GM23338 (cell line): ENCODE measurements at regions not wholly inside any gene's neighbourhood (a gene's known extent, or its start where the extent isn't known, plus 50 kb on each side); places are given as distances from the start of the nearest gene placed in this dataset.
A peak's percentile ranks its signal among the peaks of the same experiment; 100 is the strongest.

Experiments used
- ATAC-seq: fragments of 200-7000 bp; cut with Tn5 transposase; 3 replicates; pipeline ENCODE4 v1.9.1; 2020
- DNase-seq: peaks from one replicate; pipeline ENCODE4 v3.0.0-alpha.2; 2015; ENCODE audit warnings: low spot score
- H2AFZ ChIP-seq: fragments of 200-600 bp; sonication (generic); 2 replicates; pipeline ENCODE4 v1.8.0; 2016; ENCODE audit warnings: antibody characterized with exemption, mild to moderate bottlenecking, moderate library complexity
- H3F3A ChIP-seq: fragments of 200-600 bp; sonication (generic); replicated peaks from 2 replicates; pipeline ENCODE4 v1.8.0; 2017; ENCODE audit warnings: antibody characterized with exemption, mixed run types, low read depth
- H3K27ac ChIP-seq: fragments of 200-600 bp; sonication (generic); 2 replicates; pipeline ENCODE4 v1.6.1; 2016; ENCODE audit warnings: low read depth
- H3K27me3 ChIP-seq: fragments of 200-600 bp; sonication (generic); 2 replicates; pipeline ENCODE4 v1.8.0; 2016; ENCODE audit warnings: mild to moderate bottlenecking, mixed run types, moderate library complexity; ENCODE audit not compliant: insufficient read depth
- H3K36me3 ChIP-seq: fragments of 200-600 bp; sonication (generic); 2 replicates; pipeline ENCODE4 v1.8.0; 2016; ENCODE audit warnings: mild to moderate bottlenecking; ENCODE audit not compliant: insufficient read depth
- H3K4me1 ChIP-seq: fragments of 200-600 bp; sonication (generic); 2 replicates; pipeline ENCODE4 v1.8.0; 2016; ENCODE audit warnings: mild to moderate bottlenecking, moderate library complexity; ENCODE audit not compliant: insufficient read depth
- H3K4me2 ChIP-seq: fragments of 200-600 bp; sonication (generic); 2 replicates; pipeline ENCODE4 v1.7.1; 2017; ENCODE audit warnings: mixed run types
- H3K4me3 ChIP-seq: fragments of 200-600 bp; sonication (generic); 2 replicates; pipeline ENCODE4 v1.6.1; 2016; ENCODE audit warnings: mixed run types
- H3K79me2 ChIP-seq: fragments of 200-600 bp; sonication (generic); replicated peaks from 2 replicates; pipeline ENCODE4 v1.8.0; 2017; ENCODE audit warnings: mild to moderate bottlenecking; ENCODE audit not compliant: insufficient read depth
- H3K9me2 ChIP-seq: fragments of 200-600 bp; sonication (generic); 2 replicates; pipeline ENCODE4 v1.8.0; 2017; ENCODE audit not compliant: insufficient read depth
- H4K20me1 ChIP-seq: fragments of 200-600 bp; sonication (generic); replicated peaks from 2 replicates; pipeline ENCODE4 v1.8.0; 2017; ENCODE audit warnings: mild to moderate bottlenecking; ENCODE audit not compliant: insufficient read depth
- H3K27ac Mint-ChIP-seq: 2 replicates; pipeline ENCODE4 v1.8.0; 2020; ENCODE audit warnings: inconsistent platforms, mild to moderate bottlenecking, moderate library complexity, mixed read lengths
- H3K27me3 Mint-ChIP-seq: 3 replicates; pipeline ENCODE4 v1.8.0; 2022; ENCODE audit warnings: low read depth, mild to moderate bottlenecking, moderate library complexity, mixed read lengths, inconsistent platforms; ENCODE audit not compliant: insufficient read depth, poor library complexity
- H3K36me3 Mint-ChIP-seq: 3 replicates; pipeline ENCODE4 v1.8.0; 2021; ENCODE audit warnings: low read depth, mild to moderate bottlenecking, inconsistent platforms, moderate library complexity, mixed read lengths
- H3K4me1 Mint-ChIP-seq: 3 replicates; pipeline ENCODE4 v1.8.0; 2020; ENCODE audit warnings: mild to moderate bottlenecking, inconsistent platforms, mixed read lengths
- H3K4me3 Mint-ChIP-seq: 3 replicates; pipeline ENCODE4 v1.8.0; 2021; ENCODE audit warnings: moderate library complexity, mild to moderate bottlenecking, inconsistent platforms, mixed read lengths
- H3K9me3 Mint-ChIP-seq: 3 replicates; pipeline ENCODE4 v1.8.0; 2020; ENCODE audit warnings: moderate library complexity, mild to moderate bottlenecking, inconsistent platforms, mixed read lengths
- TF ChIP-seq, protein P1 (sequence below): fragments of 250-450 bp; sonication (Bioruptor Pico); IDR thresholded peaks from 2 replicates; pipeline ENCODE4 v1.5.0; 2020; ENCODE audit warnings: mild to moderate bottlenecking, moderate library complexity
- TF ChIP-seq, protein P2 (sequence below), 2 experiments: fragments of 200-600 bp in 1 of 2; sonication (generic) in 1 of 2; conservative IDR thresholded peaks; 2 replicates each; pipeline versions ENCODE4 v1.5.1 to v1.6.1; 2016 to 2017; ENCODE audit warnings: antibody characterized with exemption in 2 of 2, low read depth in 2 of 2, mild to moderate bottlenecking in 2 of 2, moderate library complexity in 1 of 2

DNA sequence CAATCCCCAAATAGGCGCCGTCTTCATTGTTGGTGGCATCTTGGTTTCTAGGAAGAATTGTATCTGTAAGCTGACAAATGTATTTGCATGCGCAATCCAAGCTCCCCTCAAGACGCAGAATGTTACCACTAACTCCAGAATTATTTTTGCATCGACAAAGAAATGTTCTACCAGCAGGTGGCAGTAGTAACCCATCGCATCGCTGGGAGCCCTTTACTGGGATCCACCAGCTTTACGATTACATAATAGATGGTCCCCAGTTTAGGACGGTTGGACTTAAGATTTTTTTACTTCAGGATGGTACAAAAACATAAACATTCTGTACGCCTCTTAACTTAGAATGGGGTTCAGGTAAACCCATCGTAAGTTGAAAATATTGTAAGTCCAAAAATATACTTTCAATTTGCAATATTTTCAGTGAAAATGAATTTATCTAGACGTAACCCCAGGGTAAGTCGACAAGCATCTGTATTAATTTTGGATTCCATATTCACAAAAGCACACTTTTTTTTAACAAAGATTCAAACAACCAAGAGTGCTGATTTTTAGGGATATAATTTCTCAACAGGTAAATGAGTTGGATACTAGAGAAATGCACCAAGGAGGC is 114.0 kb upstream of the COBL start:
- no peaks in the 10 kb centered on the region for H3K4me1 ChIP-seq
- no peak overlapping the region for H3K4me2 ChIP-seq
- ATAC-seq = peak; percentile 75
- H3K36me3 ChIP-seq = no peaks in the 10 kb centered on the region
- no peaks in the 10 kb centered on the region for H4K20me1 ChIP-seq
- no peak overlapping the region for H2AFZ ChIP-seq
- no peaks in the 10 kb centered on the region for H3F3A ChIP-seq
- no peak overlapping the region for H3K4me3 ChIP-seq
- no peaks in the 10 kb centered on the region for H3K79me2 ChIP-seq
- no peaks in the 10 kb centered on the region for H3K4me1 Mint-ChIP-seq
- H3K36me3 Mint-ChIP-seq = no peaks in the 10 kb centered on the region
- no peaks in the 10 kb centered on the region for H3K9me2 ChIP-seq
- H3K4me3 Mint-ChIP-seq = no peak overlapping the region
- H3K27ac ChIP-seq = no peak overlapping the region
- TF ChIP-seq, protein P1, sequence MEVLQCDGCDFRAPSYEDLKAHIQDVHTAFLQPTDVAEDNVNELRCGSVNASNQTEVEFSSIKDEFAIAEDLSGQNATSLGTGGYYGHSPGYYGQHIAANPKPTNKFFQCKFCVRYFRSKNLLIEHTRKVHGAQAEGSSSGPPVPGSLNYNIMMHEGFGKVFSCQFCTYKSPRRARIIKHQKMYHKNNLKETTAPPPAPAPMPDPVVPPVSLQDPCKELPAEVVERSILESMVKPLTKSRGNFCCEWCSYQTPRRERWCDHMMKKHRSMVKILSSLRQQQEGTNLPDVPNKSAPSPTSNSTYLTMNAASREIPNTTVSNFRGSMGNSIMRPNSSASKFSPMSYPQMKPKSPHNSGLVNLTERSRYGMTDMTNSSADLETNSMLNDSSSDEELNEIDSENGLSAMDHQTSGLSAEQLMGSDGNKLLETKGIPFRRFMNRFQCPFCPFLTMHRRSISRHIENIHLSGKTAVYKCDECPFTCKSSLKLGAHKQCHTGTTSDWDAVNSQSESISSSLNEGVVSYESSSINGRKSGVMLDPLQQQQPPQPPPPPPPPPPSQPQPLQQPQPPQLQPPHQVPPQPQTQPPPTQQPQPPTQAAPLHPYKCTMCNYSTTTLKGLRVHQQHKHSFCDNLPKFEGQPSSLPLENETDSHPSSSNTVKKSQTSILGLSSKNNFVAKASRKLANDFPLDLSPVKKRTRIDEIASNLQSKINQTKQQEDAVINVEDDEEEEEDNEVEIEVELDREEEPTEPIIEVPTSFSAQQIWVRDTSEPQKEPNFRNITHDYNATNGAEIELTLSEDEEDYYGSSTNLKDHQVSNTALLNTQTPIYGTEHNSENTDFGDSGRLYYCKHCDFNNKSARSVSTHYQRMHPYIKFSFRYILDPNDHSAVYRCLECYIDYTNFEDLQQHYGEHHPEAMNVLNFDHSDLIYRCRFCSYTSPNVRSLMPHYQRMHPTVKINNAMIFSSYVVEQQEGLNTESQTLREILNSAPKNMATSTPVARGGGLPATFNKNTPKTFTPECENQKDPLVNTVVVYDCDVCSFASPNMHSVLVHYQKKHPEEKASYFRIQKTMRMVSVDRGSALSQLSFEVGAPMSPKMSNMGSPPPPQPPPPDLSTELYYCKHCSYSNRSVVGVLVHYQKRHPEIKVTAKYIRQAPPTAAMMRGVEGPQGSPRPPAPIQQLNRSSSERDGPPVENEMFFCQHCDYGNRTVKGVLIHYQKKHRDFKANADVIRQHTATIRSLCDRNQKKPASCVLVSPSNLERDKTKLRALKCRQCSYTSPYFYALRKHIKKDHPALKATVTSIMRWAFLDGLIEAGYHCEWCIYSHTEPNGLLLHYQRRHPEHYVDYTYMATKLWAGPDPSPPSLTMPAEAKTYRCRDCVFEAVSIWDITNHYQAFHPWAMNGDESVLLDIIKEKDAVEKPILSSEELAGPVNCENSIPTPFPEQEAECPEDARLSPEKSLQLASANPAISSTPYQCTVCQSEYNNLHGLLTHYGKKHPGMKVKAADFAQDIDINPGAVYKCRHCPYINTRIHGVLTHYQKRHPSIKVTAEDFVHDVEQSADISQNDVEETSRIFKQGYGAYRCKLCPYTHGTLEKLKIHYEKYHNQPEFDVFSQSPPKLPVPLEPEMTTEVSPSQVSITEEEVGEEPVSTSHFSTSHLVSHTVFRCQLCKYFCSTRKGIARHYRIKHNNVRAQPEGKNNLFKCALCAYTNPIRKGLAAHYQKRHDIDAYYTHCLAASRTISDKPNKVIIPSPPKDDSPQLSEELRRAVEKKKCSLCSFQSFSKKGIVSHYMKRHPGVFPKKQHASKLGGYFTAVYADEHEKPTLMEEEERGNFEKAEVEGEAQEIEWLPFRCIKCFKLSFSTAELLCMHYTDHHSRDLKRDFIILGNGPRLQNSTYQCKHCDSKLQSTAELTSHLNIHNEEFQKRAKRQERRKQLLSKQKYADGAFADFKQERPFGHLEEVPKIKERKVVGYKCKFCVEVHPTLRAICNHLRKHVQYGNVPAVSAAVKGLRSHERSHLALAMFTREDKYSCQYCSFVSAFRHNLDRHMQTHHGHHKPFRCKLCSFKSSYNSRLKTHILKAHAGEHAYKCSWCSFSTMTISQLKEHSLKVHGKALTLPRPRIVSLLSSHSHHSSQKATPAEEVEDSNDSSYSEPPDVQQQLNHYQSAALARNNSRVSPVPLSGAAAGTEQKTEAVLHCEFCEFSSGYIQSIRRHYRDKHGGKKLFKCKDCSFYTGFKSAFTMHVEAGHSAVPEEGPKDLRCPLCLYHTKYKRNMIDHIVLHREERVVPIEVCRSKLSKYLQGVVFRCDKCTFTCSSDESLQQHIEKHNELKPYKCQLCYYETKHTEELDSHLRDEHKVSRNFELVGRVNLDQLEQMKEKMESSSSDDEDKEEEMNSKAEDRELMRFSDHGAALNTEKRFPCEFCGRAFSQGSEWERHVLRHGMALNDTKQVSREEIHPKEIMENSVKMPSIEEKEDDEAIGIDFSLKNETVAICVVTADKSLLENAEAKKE (CRISPR knock-in tag) = no peak
- TF ChIP-seq, protein P2, sequence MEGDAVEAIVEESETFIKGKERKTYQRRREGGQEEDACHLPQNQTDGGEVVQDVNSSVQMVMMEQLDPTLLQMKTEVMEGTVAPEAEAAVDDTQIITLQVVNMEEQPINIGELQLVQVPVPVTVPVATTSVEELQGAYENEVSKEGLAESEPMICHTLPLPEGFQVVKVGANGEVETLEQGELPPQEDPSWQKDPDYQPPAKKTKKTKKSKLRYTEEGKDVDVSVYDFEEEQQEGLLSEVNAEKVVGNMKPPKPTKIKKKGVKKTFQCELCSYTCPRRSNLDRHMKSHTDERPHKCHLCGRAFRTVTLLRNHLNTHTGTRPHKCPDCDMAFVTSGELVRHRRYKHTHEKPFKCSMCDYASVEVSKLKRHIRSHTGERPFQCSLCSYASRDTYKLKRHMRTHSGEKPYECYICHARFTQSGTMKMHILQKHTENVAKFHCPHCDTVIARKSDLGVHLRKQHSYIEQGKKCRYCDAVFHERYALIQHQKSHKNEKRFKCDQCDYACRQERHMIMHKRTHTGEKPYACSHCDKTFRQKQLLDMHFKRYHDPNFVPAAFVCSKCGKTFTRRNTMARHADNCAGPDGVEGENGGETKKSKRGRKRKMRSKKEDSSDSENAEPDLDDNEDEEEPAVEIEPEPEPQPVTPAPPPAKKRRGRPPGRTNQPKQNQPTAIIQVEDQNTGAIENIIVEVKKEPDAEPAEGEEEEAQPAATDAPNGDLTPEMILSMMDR (conservative IDR thresholded peaks at IDR 0.05; ENCODE audit: low read depth in 2 of 2) = peak; percentile 91 to 94
- H3K27ac Mint-ChIP-seq = no peak overlapping the region
- no peaks in the 10 kb centered on the region for H3K9me3 Mint-ChIP-seq
- no peaks in the 10 kb centered on the region for H3K27me3 Mint-ChIP-seq
- DNase-seq = peak; percentile 87
- H3K27me3 ChIP-seq = no peaks in the 10 kb centered on the region
